Inflammatory macrophage treated with lipopolysaccharide for 4 hours (primary cell): ENCODE measurements at regions not wholly inside any gene's neighbourhood (a gene's known extent, or its start where the extent isn't known, plus 50 kb on each side); places are given as distances from the start of the nearest gene placed in this dataset.

Experiments
- DNase-seq: peaks from one replicate; pipeline ENCODE4 v3.0.0-alpha.2; 2020

DNA sequence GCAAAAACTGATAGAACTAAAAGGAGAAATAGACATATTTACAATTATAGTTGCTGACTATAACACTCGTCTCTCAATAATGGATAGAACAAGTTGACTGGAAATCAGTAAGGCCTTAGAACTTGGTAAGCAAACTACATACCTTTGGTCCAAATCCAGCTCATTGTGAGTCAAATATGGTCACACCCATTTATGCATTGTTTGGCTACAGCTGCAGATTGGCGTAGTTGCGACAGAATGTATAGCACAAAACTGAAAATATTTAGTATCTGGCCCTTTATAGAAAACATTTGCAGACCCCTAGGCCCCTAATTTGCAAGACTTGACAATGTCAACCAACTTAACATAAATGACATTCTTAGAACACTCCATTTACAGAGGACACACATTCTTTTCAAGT, 103.6 kb upstream of the EGR2 start:
- no peak for DNase-seq

DNA sequence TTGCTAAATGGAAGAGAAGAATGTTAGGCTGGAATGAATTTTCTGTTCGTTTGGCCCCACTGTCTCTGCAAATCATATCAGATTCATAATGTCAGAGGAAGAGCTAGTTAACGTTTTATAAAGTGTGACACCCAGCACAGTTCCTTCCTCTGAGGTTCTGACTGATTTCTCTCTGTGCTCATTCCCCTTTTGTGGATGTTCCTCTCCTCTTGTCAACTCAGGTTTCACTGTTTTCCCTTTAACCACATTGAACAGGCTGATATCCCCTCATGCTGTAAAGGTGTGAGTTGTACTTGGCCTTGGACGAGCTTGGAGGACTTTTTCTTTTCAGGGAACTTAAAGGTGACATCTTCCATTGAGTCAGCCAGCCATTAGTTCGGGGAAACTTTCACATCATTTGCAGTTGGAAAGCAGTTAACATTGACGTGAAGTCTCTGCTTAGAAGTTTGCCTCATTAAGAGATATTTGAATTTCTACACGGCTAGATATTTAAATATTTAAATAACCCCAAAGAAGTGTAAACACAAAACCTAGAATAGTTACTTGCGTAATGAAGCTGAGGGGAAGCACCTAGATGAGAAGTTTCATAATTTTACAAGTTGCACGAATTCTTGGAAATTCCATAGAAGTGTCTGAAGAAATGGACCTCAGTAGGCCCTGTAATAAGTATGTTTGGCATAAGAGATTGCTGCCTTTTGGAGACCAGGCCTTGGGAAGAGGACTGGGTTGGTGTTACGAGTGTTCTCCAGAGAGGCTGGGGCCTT, 101.5 kb upstream of the EGR2 start:
- DNase-seq, result peak; percentile 88

DNA sequence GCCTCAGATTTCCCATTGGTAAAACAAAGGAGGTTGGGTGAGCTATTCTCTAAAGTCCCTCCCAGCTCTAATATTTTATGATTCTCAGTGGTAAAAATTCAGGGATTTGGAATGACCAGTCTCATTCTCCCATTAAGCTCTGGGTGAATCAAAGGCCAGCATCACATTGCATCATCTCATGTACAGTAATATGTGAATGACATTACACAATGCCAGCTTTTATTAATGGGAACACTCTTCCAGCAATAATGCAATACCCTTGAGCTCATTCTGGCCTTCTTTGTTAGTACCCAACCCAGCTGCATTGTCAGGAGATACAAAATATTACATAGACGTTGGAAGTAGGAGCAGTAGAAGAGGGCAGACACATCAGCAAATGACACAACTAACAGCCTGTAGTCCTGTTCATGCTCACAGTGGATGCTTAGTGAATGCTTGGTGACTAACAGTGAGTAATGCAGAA, 100.0 kb upstream of the EGR2 start:
- DNase-seq, result peak; percentile 89

DNA sequence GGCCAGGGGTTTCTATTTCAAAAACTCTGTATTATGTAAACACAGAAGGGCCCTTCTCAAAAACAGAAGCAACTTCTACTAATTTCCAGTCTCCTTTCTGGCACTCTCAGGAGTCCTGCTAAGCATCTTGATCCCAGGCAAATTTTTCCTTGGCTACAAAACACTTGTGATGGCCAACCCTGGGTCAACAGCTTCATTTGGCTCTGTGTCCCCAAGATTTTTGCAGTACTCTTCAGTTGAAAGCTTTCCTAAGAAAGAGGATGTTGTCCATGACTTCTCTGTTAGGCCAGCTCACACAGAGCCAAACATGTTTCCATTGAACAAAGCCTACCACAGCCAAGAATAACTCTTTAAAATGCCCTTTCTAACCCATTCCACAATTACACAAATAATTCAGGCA, 99.0 kb upstream of the EGR2 start:
- DNase-seq, result peak; percentile 33

DNA sequence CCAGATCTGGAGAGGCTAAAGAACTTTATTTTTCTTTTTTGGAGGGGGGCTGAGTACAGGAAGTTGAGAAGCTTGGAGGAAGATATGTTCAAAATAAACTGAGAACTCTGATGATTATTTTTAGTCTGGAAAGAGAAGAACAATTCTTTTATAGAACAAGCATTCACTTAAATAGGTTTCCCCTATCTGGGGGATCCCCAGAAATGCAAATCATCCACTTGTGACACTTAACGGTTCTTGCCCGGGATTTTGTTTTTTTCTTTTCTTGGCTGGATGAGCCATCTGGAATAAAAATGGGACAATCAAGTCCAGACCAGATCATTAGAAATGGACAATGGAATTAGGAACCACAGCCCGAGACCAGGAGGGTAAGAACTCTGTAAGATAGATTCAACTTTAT, 95.9 kb upstream of the EGR2 start:
- DNase-seq, result peak; percentile 12

DNA sequence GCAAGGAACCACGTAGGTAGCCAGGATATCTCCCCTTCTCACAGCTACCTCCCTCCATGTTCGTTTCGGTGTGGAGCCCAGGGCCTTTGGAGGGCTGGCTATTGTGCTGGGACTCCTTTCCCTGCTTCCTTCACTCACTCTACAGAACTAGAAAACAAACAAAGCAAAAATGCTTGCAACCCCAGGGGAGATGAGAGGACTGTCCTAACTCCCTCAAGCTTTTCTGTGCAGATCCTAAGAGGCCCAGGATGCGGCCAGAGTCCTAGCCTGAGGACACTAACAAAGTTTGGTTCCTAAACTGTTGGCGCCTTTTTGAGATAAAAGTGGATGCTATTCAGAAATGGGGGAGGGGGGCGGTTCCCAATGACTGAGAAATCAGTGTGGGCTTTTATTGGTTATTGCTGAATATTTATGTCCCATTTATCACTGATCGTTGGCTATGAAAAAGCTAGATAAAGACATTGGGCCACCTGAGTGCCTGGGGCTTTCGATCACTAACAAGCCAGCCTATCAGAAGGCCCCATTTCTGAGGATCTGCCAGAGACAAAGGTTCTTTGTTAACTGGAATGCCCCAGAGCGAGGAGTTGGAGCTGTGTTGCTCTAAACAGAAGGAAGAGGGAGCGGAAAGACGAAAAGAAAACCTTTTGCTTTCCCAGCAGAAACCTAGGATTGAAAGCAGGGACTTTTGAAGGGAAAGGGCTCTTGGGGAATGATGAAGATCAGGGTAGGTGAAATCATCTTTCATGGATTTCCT, 95.2 kb upstream of the EGR2 start:
- no peak for DNase-seq

DNA sequence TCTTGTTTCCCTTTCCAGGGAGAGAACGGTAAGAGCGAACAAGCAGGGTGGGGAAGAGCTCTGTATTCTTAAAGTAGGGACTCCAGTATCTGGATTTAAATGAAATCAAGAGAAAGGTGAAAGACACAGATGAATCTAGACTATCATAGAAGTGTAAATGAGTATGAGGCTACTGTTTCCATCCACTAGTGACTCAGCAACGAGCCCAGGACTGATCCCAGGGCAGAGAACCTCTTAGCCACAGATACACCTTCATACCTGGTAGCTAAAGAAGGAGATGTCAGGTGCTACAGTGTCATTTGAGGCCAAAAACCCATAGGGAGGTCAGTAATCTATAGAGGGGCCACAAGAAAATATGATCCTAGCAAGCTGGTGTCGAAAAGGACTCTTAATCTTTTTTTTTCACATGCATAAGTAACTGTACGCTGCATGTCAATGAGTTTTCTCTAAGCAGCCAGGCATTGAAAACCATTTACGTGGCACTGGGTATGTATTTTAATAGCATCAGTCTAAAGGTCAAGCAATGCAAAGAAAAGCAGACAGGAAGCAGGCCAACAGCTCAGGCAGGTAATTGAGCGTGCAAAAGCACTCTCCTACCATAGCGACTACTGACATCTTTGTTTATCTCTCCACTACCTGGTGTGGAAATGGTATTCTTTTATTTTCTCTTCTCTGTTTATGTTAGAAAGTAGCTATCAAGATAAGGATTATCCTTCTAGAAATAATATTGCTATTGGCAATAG, 91.5 kb upstream of the EGR2 start:
- no peak for DNase-seq

DNA sequence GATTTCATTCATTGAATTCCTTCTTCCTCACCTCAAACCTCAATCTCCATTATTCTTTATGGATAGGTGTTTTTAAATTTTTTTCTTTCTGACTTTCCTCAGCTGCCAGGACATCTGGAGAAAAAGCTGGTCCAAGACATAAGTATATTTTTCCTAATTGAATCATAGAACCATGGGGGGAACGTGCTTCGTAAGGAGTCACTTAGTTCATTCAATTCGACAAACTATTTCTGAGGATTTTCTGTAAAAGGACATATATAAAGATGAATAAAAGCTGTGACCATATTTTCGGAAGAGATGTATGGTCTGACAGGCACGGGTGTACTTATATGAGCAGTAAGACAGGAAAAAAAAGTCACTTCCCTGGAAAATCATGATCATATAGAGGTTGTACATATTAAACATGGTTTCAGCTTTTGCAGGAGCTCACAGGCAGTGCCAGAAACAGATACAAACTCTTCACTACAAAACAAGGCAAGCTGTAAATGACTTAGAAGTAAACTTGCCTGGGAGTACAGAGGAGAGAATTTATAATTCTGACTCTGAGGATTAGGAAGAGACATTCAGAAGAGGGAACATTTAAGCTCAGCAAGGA, 88.2 kb upstream of the EGR2 start:
- DNase-seq, result no peak

DNA sequence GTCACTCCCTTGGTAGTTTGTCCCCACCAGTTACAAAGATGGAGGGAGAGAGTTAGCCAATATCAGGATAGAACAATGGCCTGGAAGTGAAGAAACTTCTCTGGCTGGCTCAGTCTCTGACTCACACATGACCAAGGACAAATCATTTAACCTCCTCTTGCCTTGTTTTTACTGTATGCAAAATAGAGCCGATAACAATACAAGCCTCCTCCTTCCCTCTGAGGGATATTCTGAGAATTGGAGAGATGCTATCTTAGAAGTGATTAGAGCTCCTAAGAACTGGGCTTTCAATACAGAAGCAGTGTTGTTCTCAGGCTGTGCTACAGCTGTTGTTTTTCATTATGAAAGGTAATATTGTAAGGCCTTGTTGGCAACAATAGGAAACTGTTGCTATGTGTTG, 87.7 kb upstream of the EGR2 start:
- DNase-seq, result peak; percentile 8

DNA sequence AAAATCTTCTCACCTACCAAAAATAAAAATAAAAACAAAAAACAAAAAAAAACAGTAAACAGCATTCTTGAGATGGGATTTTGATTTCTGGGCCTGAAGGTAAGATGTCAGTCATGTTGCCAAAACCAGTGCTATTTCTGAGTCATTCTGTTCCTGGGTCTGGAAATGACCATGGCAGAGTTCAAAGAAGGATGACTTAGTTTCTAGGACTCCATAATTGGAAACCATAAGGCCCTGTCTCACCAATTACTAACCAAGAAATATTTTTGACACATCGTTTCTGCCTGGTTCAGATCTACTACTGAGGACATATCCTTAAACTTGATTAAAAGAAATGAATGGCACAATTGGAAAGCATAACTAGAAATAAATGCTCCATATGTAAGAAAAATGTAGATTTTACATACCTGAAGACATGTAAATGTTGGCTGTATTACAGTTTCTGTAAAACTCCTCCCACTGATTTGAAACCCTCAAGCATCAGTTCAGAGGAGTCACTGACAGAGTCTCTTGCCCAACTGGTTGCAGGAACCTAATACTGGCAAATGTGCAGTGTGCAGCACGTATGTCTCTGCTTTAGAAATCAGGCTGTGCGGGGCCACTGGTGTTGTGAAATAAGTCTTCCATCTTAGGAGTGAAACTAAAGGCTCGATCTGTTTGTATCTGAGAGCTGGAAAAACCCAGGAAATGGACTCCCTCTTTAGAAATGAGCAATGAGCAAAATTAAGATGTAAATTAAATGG, 84.8 kb upstream of the EGR2 start:
- DNase-seq, result peak; percentile 24

DNA sequence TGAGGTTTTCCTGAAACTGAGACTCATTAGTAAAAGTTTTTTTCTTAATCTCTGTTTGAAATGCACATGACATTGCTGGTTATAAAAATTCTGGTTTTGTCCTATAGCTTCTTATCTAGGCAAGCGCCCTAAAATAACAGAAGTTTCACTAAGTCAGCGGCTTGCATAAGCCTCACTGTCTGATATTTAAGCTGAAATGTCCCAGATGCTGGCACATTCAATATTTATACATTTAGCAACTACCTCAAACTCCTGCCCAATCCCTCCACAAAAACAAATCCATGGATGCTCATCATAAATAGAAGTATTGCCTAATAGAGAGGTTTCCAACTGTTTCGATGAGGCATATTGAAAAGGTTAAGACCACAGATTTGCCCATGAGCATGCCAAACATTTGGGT, 83.1 kb upstream of the EGR2 start:
- no peak for DNase-seq

DNA sequence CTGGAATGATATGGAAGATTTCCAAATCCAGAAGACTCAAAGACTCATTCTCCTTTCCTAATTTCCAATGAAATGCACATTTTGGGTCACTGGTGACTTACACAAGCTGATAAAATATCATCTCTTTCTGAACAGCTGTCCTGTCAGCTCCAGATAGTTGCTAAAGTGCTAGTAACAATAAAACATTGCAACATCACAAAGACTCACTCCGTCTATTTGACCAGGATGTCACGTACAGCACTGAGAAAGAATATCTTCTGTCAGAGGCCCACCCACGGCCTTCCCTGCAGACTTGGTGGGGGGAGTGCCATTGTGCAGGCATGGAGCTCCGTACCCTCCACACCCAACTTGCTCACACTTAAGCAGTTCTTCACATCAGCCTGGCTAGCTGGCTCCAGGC, 78.9 kb upstream of the EGR2 start:
- no peak for DNase-seq

DNA sequence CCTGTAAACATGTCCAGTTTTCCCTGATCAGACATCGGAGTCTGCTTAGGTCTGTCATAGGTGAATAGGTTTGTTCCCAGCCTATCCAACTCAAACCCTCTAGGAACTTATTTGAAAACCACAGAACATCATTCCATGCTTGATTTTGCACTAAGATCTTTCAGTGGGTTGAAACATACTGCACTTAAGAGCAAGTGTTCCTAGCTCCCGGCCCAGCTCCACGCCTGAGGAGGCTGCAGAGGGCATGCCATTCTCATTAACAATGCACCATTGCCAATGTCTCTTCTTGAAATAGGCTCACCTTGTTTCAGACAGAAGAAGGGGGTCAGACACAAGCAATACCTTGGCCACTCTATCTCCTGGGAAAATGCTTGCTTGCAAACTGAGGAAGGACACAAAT, 78.0 kb upstream of the EGR2 start:
- DNase-seq, result no peak

DNA sequence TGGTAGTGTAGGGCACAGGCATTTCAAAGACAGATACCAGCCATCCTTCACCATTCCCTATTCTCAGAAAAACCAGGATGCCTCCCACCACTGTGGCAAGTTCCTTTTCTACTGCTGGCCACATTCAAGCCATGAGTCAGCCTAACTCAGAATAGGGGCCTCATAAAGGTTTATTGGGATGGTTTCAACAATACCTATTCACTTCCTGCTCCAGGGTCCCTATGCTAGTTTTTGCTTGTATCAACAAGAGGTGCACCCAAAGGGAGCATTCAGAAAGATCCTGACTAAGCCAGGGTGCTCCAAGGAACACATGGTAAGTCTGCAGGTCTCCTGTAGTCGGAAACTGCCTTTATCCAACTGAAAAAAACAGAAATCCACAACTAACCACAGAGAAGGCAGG, 76.9 kb upstream of the EGR2 start:
- DNase-seq, result no peak

DNA sequence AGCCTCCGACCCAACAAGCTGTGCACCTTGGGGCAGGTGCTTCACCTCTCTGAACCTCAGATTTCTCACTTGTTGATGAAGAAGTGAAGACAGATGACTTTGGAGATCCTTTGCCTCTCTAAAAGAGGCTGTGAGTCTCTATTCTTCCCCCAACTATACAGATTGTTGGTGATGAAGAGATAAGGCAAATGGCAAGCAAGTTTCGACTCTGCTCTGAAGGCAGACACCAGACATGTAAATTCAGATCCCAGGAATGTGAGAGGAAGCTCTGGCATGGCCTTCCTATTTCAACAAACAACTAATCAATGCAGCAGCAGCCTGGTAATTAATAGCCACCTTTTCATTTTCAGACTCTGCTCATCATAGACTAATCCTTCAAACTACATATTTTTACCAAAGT, 74.2 kb upstream of the EGR2 start:
- DNase-seq, result no peak

DNA sequence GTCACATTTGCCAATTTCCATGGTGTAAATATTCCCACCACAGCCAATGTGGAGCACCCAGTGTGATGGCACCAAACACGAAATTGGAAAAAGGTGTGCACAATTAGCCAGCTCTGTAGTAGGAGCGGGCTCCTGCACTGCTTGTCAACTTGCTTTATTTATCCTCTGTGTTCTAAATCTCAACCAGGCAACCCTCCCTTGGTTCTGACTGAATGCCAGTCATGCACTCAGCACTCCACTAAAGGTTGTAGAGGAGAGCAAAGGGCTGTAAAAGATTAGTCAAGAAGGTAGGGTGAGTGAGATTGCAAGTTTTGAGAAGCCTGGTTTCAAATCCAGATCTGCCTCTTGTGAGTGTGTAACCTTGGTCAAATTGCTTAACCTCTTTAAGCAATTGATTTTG, 71.5 kb upstream of the EGR2 start:
- DNase-seq, result no peak

DNA sequence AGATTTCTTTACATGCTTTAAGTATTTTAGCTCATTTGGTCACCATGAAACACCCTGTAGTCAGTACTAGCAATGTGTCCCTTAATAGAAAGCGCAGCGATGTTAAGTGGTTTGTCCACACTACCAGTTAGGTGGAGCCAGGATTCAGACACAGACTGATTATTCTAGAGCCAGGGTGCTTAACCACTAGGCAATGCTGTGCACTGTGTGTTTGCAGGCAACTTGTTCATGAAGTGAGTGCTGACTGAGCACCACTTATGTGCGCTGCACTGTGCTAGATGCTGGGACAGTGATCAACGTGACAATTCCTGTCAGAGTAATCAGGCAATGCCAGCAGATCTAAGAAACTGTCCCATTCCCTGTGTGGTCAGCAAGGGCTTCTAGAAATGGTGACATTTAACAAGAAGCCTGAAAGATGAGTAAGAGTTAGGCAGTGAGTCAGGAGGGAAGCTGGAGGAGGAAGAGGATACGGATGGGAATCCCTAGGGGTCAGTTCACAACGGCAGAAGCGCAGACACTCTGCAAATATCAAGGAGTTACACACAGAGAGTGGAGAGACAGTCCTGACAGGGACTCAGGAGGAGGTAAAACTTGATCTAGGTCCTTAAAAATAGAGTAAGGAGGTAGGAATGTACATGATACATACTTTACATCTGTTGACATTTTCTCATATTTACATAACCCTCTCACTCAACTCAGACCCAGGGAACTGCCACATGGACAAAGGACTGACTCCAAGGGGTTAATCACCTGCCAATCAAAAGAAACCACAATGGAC, 69.7 kb upstream of the EGR2 start:
- DNase-seq, result peak; percentile 72

DNA sequence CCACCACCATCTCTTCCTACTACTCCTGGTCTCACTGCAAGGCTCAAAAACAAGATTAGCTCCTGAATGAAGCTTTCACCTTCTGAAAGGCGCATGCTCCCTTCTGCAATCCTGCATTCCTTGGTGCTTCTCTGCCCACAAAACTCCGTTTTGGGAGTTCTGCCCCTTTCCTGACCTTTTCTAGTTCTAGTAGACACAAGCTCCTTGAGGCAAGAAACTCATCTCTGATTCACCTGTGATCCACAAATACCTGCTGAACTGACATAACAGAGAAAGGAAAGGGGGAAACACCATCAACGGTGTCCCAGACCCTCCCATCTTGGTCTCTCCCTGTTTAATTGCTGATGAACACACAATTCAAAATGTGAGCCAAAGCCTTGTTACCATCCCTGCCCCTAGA, 64.0 kb upstream of the EGR2 start:
- no peak for DNase-seq

DNA sequence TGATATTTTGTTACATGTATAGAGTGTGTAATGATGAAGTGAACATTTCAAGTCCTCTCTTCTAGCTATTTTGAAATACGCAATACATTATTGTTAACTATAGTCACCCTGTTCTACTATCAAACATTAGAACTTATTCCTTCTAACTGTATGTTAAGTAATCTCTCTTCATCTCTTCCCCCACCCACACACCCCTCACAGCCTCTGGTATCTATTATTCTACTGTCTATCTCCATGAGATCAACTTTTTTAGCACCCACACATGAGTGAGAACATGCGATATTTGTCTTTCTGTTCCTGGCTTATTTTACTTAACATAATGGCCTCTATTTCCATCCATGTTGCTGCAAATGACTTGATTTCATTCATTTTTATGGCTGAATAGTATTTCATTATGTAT, 57.7 kb upstream of the EGR2 start:
- no peak for DNase-seq

DNA sequence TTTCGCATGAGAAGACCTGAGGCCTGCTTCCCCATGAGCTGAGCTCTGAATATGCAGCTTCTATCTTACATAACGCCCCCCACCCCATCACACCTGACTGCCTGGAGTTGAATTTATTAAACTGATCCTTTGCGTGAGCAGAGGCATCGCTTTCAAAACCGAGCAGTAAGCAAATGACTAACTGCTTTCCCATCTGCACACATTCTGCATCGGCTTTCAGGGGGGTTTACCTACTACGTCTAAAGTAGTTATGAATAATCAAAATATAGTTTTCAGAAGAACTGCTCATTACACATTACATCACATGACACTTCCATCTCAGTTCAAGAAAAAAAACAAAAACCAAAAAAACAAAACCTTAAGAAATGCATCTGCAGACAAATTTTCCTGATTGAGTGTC, 54.7 kb upstream of the EGR2 start:
- DNase-seq, result no peak

DNA sequence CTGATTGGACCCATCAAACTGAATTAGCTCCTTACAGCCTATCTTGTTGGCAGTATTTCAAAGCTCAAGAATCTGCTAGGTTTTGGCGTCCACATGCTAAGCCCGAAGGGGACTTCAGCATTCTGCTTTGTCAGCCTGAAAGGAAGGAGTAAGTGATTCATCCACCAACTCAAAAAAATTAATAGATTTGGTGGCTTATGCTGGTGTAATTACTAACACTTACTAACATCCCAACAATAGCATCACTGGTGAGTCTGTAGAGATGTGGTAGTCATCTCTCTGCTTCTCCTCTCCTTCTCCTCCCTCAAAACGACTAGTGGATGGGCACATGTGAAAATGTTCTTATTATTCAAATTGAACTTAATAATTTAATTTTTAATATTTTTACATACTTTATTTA, 53.8 kb upstream of the EGR2 start:
- no peak for DNase-seq

DNA sequence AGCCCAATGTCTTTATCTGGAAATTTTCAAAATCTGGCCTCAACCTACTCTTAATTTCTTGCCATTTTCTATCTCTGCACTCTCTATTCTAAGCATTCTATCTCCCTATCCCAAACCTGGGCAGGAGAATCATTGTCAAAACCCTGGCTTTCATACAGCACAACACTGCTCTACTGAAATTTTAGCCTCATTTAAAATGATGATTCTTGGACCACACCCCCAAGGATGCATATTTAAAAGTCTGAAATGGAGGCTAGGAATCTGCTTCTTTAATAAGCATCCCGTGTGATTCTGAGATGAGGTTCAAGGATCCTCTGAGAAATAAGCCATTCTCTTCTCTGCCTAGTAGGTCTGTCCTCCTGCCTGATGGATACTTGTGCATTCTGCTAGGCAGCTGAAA, 50.8 kb upstream of the EGR2 start:
- DNase-seq, result no peak
